ENCODE measurements at regions not wholly inside any gene's neighbourhood (a gene's known extent, or its start where the extent isn't known, plus 50 kb on each side); places are given as distances from the start of the nearest gene placed in this dataset.

- peaks cover 79% of the 10 kb centered on the region for H3K9me3 ChIP-seq (ENCODE audit: low read length)
- intact Hi-C loops (cut with micrococcal nuclease; ENCODE audit: unreplicated experiment) = no loop called here
- FAIRE-seq (no peak), DNase-seq (ENCODE audit: low spot score) (no peak), ATAC-seq (no peak)
- in situ Hi-C loops (cut with HindIII; ENCODE audit: extremely low pct_ligation_motif_present, low pct_unique_long_range_greater_than_20kb) = no loop called here
- H3K4me1 ChIP-seq (ENCODE audit: insufficient read depth, low read length) = no peaks in the 10 kb centered on the region
- no peaks in the 10 kb centered on the region for H3K79me2 ChIP-seq (ENCODE audit: insufficient read depth, low read length)
- H3K4me3 ChIP-seq (replicated peaks in 1 of 3; ENCODE audit: insufficient read depth in 1 of 3, low read depth in 2 of 3, low read length in 3 of 3) = no peak overlapping the region
- TF ChIP-seq ZNF274 (CRISPR knock-in tag; IDR thresholded peaks at IDR 0.05) (no peak), ZNF17 (CRISPR knock-in tag; IDR thresholded peaks at IDR 0.05) (no peak), SETDB1 (CRISPR knock-in tag; IDR thresholded peaks at IDR 0.05; ENCODE audit: borderline replicate concordance) (no peak), ETV6 (CRISPR knock-in tag; conservative IDR thresholded peaks at IDR 0.05) (no peak), KAT8 (CRISPR knock-in tag; IDR thresholded peaks at IDR 0.05) (no peak), ZNF251 (CRISPR knock-in tag; IDR thresholded peaks at IDR 0.05) (no peak), TFAP4 (IDR thresholded peaks at IDR 0.05; ENCODE audit: borderline replicate concordance, low read depth) (no peak), HNF1B (CRISPR knock-in tag; IDR thresholded peaks at IDR 0.05) (no peak), ISX (CRISPR knock-in tag; conservative IDR thresholded peaks at IDR 0.05) (no peak), ZNF737 (CRISPR knock-in tag; IDR thresholded peaks at IDR 0.05; ENCODE audit: borderline replicate concordance) (no peak), ONECUT2 (CRISPR knock-in tag; IDR thresholded peaks at IDR 0.05) (no peak), RELA (CRISPR knock-in tag; IDR thresholded peaks at IDR 0.05) (no peak), MTERF4 (CRISPR knock-in tag; IDR thresholded peaks at IDR 0.05) (no peak), PAWR (CRISPR knock-in tag; IDR thresholded peaks at IDR 0.05; ENCODE audit: borderline replicate concordance) (no peak), ZBTB49 (CRISPR knock-in tag; IDR thresholded peaks at IDR 0.05; ENCODE audit: borderline replicate concordance) (no peak), RCOR2 (CRISPR knock-in tag; IDR thresholded peaks at IDR 0.05) (no peak), GLMP (CRISPR knock-in tag; IDR thresholded peaks at IDR 0.05; ENCODE audit: borderline replicate concordance) (no peak), ADNP (CRISPR knock-in tag; IDR thresholded peaks at IDR 0.05) (no peak), KDM4B (CRISPR knock-in tag; IDR thresholded peaks at IDR 0.05) (no peak)
- H4K20me1 ChIP-seq (ENCODE audit: insufficient read depth, low read length) = no peaks in the 10 kb centered on the region
- 7% methylated on average over 3 of the region's 3 CpGs for WGBS (ENCODE audit: low lambda C conversion rate)
- ChIA-PET POLR2A (no interaction called here), CTCF (ENCODE audit: low intra/inter-chr PET ratio, low total read pairs) (no interaction called here)
- no TSS peak for BruUV-seq (replicated peaks)
- H3K27me3 ChIP-seq (ENCODE audit: control insufficient read depth in 1 of 2, insufficient read depth in 2 of 2, low read length in 2 of 2) = no peaks in the 10 kb centered on the region
- H3K27ac ChIP-seq (ENCODE audit: extremely low read length, insufficient read depth, low read length) = no peak overlapping the region
- no peak overlapping the region for H3K4me2 ChIP-seq (ENCODE audit: low read depth, low read length)
- no peak overlapping the region for H3K9ac ChIP-seq (ENCODE audit: insufficient read depth, low read depth, low read length)
- H2AFZ ChIP-seq (ENCODE audit: low read length) = no peak overlapping the region
- H3K36me3 ChIP-seq (replicated peaks in 1 of 2; ENCODE audit: control insufficient read depth in 1 of 2, insufficient read depth in 2 of 2, low read length in 2 of 2) = no peaks in the 10 kb centered on the region
Observed at GRCh38 chr2:125559186-125559585, 1096.8 kb upstream of the GYPC start.

Measured in HepG2 (cell line).